ENCODE measurements at regions not wholly inside any gene's neighbourhood (a gene's known extent, or its start where the extent isn't known, plus 50 kb on each side); places are given as distances from the start of the nearest gene placed in this dataset.
A peak's percentile ranks its signal among the peaks of the same experiment; 100 is the strongest.

GRCh38 chr1:8089535-8090228, 63.6 kb upstream of the ERRFI1 start:
- DNase-seq (ENCODE audit: low spot score) = no peak
- Histone ChIP-seq H3K4me3 (no peak overlapping the region), H3K36me3 (no peaks in the 10 kb centered on the region), H3K27me3 (no peaks in the 10 kb centered on the region), H3K27ac (no peak overlapping the region), H3K9me3 (no peaks in the 10 kb centered on the region), H3K4me1 (no peaks in the 10 kb centered on the region)
- TF ChIP-seq CTCF (IDR thresholded peaks at IDR 0.05) = no peak

- H3K27me3 ChIP-seq = no peaks in the 10 kb centered on the region
- no peaks in the 10 kb centered on the region for H3K9me3 ChIP-seq
- no peak overlapping the region for H3K4me3 ChIP-seq
- no peaks in the 10 kb centered on the region for H3K36me3 ChIP-seq
- DNase-seq (ENCODE audit: low spot score) = no peak
- peaks cover 0 to 21% of the 10 kb centered on the region in 2 donors for H3K4me1 ChIP-seq
- TF ChIP-seq CTCF (IDR thresholded peaks at IDR 0.05) = no peak
- no peak overlapping the region for H3K27ac ChIP-seq
Observed at GRCh38 chr1:8086055-8086454, 59.9 kb upstream of the ERRFI1 start.

GRCh38 chr1:8084913-8085312, 58.8 kb upstream of the ERRFI1 start:
- Histone ChIP-seq H3K4me1 (peaks cover 0 to 21% of the 10 kb centered on the region in 2 donors), H3K4me3 (no peak overlapping the region), H3K27me3 (no peaks in the 10 kb centered on the region), H3K27ac (no peak overlapping the region), H3K36me3 (no peaks in the 10 kb centered on the region), H3K9me3 (no peaks in the 10 kb centered on the region)
- no peak for DNase-seq (ENCODE audit: low spot score)
- no peak for TF ChIP-seq CTCF (IDR thresholded peaks at IDR 0.05)

- no peak for TF ChIP-seq CTCF (IDR thresholded peaks at IDR 0.05)
- Histone ChIP-seq H3K4me1 (peaks cover 0 to 21% of the 10 kb centered on the region in 2 donors), H3K36me3 (no peaks in the 10 kb centered on the region), H3K27me3 (no peaks in the 10 kb centered on the region), H3K27ac (peak overlapping the region in 1 of 2 donors; percentile 55), H3K9me3 (no peaks in the 10 kb centered on the region), H3K4me3 (no peak overlapping the region)
- DNase-seq (ENCODE audit: low spot score) = no peak
Observed at GRCh38 chr1:8083739-8084484, 57.8 kb upstream of the ERRFI1 start.

- Histone ChIP-seq H3K4me1 (peaks cover 0 to 27% of the 10 kb centered on the region in 2 donors), H3K27me3 (no peaks in the 10 kb centered on the region), H3K9me3 (no peaks in the 10 kb centered on the region), H3K36me3 (no peaks in the 10 kb centered on the region), H3K27ac (no peak overlapping the region), H3K4me3 (no peak overlapping the region)
- no peak for TF ChIP-seq CTCF (IDR thresholded peaks at IDR 0.05)
- no peak for DNase-seq (ENCODE audit: low spot score)
Observed at GRCh38 chr1:8082945-8083344, 56.8 kb upstream of the ERRFI1 start.

Data from right atrium auricular region (tissue), 2 donors.